Colon (tissue), 2 donors: ENCODE measurements at regions not wholly inside any gene's neighbourhood (a gene's known extent, or its start where the extent isn't known, plus 50 kb on each side); places are given as distances from the start of the nearest gene placed in this dataset.

ENCODE experiments used
- FAIRE-seq: peaks from 2 replicates; lab custom pipeline; 2012; peaks lifted over from hg19 to GRCh38; lab: Jason Lieb, UNC
- donor health status: control.
- donor health status: control.

GRCh38 chr14:96980835-96981234, 183.7 kb downstream of the VRK1 start:
- no peak for FAIRE-seq

DNA sequence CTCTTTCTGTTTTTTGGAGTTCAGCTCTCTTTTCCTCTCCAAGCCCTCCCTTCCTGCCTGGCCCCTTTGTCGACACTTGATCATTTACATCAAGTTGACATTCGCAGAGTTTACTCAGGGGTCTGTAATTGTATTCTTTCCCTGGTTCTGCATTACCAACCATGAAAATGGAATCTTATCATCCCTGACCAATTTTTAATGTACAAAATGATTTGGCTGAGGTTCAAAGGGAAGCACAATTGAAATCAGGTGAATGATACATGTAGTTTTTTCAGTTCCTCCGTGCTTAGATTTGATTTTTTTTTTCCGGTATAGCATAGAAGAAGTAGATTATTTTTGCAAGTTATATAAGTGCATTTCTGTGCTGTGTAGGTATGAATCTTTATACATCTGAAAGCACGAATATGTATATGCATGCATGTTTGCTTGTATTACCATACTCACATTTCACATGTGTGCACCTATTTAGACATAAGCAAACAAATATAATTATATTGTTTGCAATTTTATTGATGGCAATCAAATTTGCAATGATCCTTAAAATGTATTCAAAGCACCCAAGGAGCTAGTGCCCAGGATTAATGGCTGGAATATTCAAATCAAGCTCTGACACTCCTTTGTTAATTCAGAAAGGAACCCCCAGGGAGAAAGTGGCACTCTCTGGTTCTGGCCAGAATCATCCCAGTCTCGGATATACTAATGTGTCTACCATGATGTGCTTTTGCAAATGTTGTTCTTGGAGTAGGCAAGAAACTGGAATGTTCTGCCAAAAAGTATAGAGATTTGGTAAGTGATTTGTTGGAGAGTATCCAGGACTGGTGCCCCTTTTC, 189.3 kb downstream of the VRK1 start:
- no peak for FAIRE-seq

- no peak for FAIRE-seq
Observed at GRCh38 chr14:96987086-96987474, 189.9 kb downstream of the VRK1 start.

- FAIRE-seq = no peak
Observed at GRCh38 chr14:96987771-96988170, 190.6 kb downstream of the VRK1 start.

DNA sequence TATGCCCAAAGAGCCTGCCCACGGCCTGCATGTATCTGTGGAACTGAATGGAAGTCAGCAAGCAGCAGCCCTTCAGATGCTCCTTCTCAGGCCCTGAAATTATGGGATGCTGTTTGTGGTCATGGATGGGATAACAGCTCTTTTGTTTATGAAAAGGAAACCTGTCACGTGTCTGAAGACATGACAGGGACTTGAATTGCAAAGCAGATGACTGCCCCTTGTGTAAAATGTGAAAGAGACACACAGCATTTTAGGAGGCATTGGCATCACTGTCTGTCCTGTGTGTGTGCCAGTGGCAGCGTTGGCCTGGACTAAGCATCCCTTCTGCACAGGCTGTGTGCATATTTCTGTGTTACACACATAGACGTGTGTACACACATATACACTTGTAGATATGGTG, 192.1 kb downstream of the VRK1 start:
- no peak for FAIRE-seq

- FAIRE-seq = no peak
Observed at GRCh38 chr14:96991226-96991625, 194.0 kb downstream of the VRK1 start.

- FAIRE-seq = no peak
Observed at GRCh38 chr14:96994999-96995398, 197.8 kb downstream of the VRK1 start.

GRCh38 chr14:96997269-96997668, 200.1 kb downstream of the VRK1 start:
- FAIRE-seq = no peak

- no peak for FAIRE-seq
Observed at GRCh38 chr14:96997996-96998395, 200.8 kb downstream of the VRK1 start.

- FAIRE-seq = no peak
Observed at GRCh38 chr14:96999654-97000155, 202.5 kb downstream of the VRK1 start.

DNA sequence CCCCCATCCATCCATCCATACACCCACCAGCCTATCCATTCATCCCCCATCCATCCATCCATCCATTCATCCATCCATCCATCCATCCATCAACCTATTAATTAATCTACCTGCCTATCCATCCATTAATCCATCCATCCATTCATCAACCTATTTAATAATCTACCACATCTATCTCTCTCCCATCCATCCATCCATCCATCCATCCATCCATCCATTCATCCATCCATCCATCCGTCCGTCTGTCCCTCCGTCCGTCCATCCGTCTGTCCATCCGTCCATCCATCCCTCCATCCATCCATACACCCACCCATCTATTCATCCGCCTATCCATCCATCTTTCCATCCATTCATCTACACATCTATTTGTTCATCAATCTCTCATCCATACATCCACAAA, 205.3 kb downstream of the VRK1 start:
- FAIRE-seq = no peak

DNA sequence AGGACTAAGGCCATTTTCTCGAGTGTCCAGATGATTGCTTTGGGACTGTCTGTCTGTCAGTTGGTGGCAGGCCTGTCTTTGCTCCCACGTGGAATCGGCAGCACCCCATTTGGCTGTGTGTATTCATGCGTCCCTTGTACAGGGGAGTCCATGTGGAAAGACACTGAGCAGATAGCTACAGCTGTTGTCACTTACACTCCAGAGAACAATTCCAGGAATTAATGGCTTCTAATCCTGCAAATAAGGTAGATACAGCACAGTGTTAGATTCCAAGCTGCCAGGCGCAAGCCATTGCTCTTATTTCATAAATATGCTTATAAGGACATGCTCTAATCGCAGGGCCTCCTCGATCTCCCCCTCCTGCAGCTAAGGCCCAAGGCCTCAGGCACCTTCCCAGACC, 208.8 kb downstream of the VRK1 start:
- FAIRE-seq = no peak

DNA sequence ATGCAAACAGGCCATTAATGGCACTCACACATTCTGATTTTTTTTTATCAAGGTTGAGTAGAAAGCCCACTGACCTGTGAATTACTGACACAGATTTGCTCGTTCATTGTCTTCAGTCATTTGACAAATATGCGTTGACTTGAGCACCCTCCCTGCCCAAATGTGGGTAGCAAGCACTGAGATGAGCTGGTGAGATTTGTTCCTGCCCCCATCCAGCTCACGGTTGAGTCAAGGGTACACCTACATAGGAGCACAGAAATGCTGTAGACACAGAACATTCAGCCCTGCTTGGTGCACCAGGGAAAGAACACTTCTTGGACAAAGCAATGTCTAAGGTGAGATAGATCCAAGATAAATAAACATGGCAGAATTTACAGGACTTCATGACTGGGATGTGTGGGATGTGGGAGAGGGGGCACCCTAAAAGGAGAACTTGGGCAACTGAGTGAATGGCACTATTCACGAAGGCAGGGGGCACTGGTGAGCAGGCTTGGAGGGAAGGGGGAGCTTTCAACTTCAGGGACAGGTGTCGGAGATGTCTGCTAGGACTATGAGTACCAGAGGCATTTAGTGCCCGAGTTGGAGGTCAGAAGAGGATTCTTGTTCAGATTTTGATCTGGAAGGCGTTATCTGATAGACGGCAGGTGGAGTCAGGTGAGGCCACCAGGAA, 213.4 kb downstream of the VRK1 start:
- no peak for FAIRE-seq

DNA sequence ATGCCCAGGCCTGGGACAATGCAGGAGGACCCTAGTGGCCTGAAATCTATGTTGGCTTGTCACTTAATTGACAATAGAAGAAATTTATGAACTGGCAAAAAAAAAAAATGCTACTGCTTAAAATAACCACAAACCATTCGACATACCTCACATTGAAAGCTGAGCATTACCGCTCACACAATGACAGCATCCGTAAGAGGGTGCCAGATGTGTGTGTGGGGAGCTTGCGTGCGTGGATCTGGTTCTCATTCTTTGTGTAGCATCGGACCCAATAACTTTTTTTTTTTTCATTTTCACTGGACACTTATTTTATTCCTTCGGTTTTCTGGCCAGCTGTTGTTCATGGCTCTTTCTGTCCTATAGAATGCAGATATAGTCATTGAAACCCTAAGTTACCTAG, 216.7 kb downstream of the VRK1 start:
- no peak for FAIRE-seq

DNA sequence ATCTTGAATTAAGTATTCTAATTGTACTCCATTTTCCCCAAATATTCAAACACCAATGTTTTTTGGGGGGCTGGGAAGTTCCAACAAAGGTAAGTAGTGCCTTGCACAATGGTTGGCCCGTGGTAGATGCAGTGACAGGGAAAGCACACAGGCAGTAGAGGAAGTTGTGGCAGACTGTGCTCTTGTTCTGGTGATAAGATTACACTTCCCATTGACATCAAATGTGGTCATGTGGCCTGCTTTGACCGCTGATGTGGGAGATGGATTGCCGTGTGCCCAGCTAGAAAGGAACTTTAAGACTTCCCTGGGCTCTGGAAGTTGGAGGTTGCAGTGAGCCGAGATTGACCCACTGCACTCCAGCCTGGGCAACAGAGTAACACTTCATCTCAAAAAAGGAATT, 223.8 kb downstream of the VRK1 start:
- no peak for FAIRE-seq

GRCh38 chr14:97021571-97022168, 224.5 kb downstream of the VRK1 start:
- FAIRE-seq = no peak

DNA sequence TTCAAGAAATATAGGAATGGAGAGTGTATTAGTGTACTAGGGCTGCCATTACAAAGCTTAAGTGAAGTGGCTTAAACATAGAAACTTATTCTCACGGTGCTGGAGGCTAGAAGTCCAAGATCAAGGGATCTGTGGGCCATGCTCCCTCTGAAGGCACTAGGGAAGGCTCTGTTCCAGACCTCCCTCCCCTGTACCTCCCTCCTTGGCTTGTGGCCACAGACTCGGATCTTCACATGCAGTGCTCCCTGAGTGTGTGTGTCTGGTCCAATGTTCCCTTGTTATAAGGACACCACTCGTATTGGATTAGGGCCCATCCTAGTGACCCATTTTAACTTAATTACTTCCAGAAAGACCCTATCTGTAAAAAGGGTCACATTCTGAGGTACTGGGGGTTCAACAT, 225.6 kb downstream of the VRK1 start:
- FAIRE-seq = no peak

DNA sequence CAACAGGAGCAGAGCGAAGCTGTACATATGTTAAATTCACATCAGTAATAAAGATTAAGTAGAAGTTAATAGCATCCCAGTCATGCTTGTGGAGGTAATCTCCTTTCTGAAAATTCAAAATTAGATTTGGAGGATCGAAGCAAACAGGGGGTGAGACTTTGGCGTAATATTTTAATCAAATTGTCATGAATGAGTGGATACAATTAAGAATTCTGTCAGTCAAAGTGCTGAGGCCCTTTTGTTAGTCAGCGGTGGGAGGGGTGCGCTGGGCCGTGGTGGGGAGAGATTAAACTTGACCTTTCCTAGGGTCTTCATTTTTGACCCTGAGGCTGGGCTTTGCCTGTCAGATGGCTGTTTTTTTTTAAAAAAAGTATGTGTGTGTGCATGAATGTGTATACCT, 226.7 kb downstream of the VRK1 start:
- FAIRE-seq = no peak

DNA sequence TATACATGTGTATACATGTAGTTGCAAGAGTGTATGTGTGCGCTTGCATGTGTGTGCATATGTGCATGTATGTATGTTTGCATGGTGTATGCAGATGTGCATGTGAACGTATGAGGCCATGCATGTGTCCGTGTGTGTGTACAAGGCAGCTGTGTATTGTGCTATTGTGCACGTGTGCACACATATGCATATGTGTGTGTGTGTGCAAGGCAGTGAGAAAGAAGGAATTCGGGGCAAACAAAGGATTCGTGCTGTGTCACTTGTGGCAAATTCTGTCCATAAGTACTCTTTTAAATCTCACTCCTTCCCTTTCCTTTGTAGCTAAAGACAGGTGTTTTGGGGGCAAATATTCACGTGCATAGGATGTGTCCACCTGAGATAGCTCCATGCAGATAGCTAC, 227.1 kb downstream of the VRK1 start:
- no peak for FAIRE-seq

DNA sequence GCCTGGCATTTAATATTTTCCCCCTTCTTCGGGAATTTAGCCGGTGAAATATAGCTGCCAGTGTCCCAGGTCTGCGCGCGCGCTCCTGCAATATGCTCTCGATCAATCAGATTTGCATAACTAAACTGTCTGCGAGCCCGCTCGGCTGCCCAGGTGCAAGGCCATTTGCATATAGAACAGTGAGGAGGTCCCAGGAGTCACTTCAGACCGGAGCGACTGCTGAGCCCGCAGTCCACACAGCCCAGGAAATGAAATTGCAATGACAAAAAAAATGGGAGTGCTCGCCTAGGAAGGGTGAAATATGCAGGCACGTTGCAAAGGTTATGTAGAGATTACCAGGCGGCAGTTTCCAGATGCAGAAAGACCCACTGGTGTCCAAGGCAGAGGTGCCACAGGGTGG, 228.5 kb downstream of the VRK1 start:
- no peak for FAIRE-seq

DNA sequence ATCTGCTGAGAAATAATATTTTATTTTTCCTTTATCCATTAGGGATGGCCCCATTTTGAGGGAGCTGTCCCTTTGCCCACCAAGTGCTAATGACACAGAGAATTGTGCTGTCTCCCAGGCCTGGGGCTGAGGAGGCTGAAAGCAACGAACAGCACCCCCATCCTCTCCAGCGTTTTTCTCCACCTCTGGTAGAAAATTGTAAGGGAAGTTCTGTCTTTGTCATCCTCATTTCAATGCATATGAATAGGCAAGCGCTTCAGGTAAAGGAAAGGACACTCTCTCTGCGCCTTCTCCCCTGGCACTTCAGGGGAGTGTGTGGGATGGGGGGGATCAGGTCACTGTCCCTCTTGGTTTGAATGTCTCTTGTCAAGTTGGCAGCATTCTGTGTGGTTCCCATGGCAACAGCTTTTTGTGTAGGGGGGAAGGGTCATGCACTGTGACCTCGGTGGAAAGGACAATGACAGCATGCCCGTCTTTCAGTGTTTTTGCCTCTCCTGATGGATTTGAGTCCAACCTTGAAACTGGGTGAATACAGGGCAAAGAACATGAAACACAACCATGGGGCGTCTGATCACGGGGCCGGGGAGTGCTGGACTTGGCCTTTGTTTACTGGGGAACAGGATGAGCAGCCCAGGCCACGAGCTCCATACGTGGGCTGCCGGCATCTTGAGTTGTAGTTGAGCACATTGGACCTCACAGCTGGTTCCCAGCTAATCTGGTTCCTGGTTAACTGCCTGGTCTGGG, 230.2 kb downstream of the VRK1 start:
- FAIRE-seq = no peak

GRCh38 chr14:97028382-97028781, 231.2 kb downstream of the VRK1 start:
- FAIRE-seq = no peak

DNA sequence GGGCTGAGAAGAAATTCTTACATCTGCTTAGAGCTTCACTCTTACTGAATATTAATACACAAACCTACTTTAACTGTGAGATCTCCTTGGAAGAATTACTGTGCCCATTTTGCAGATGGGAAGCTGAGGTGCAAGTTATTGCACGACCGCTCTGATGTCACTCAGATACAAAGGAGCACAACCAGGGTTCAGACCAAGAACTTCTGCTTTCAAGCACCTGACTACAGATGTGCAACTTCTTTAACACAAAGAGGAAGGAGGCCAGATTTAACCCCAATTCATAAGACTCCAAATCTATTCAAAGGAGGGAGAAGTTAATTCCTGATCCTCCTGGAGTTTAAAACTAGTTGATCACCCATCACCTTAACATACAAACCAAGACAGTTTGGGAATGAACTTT, 232.6 kb downstream of the VRK1 start:
- FAIRE-seq = no peak
